Fibroblast of skin of back (primary cell): ENCODE measurements at regions not wholly inside any gene's neighbourhood (a gene's known extent, or its start where the extent isn't known, plus 50 kb on each side); places are given as distances from the start of the nearest gene placed in this dataset.

Source experiments
- DNase-seq: peaks from one replicate; pipeline ENCODE4 v3.0.0-alpha.2; 2013

DNA sequence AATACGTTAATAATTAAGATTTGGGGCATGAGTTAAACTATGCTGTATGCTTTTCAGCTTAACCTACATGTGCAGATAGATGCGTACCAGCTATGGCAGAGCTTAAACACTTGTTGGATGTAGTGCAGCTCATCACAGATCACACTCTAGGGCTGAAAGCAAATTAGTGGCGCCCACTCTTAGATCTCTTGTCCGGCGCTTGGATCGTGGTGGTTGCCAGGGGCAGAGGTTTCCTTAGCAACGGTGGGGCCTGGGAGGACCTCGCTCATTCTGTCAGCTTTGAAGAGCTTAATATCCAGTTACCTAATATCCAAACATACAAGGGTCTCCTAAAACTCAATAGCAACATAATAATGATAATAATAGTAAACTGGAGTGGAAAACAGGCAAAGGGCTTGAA lies 548.2 kb upstream of the PFKP start:
- no peak for DNase-seq

DNA sequence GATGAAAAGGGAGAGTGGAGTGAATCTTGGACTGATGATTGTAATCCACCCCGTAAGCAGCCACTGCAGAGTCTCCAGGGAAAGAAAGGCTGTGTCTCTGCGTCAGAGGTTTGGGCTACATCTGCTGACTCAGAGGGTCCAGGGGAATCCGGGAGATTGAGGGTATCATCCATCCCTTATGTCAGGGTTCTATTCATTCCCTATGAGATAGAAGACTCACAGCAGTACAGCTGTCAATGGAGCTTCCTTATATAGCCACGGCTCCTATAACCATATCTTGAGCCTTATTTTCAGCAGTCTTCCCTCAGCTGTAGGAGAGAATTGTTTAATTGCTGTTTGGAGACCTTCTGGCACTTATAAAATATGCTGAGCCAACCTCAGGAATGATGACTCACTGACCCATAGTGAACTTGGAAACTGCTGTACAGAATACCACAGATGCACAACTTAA lies 558.2 kb upstream of the PFKP start:
- peak; percentile 88 for DNase-seq

DNA sequence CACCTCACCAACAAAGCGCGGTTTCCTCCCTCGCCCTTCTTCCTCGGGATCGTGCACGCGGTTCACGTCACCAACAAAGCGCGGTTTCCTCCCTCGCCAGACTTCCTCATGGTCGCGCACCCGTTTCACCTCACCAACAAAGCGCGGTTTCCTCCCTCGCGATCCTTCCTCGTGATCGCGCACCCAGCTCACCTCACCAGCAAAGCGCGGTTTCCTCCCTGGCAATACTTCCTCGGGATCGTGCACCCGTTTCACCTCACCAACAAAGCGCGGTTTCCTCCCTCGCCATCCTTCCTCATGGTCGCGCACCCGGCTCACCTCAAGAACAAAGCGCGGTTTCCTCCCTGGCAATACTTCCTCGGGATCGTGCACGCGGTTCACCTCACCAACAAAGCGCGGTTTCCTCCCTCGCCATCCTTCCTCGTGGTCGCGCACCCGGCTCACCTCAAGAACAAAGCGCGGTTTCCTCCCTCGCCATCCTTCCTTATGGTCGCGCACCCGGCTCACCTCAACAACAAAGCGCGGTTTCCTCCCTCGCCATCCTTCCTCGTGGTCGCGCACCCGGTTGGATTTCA lies 565.9 kb upstream of the PFKP start:
- DNase-seq = peak; percentile 2

DNA sequence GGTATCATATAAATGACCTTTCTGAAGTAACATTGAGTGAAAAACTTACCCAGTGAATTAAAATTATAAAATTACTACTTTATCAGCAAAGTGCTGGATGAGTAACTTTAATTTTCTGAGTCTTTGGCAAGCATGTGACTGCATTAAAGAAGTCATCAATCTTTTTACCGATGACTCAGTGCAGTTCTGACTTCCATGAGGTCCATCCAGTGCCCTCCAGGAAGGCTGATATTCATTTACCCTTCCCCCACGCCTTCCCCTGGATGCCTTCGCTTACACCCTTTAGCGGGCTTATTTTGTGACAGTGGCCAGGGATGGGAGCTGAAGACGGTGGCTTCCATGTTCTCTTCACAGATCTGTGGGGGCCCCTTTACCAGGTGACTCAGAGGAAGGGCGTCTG lies 572.9 kb upstream of the PFKP start:
- DNase-seq = no peak

DNA sequence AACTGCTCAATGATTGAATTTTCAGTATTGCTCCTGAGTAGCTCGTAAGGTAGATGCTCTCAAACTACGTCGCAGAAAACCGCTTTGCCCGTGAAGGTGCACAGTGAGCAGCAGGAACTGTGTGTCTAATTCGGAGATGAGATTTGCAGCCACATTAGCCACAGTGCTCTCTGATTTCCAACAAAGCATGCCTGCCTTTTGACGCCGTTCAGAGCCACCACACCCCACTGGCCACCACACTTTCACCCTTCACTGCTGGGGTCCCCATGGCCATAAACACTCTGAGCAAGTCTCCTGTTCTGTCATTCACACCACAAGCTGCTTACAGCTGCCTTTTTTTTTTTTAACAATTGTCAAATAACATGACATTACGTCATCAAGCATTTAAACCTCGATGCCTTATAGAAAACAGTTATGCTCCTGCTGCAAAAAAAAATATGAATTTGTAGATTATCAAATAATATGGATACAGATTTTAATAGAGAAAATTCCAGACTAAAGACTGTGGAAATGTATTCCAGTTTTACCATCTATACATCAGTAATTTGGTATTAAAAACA lies 578.8 kb upstream of the PFKP start:
- no peak for DNase-seq

DNA sequence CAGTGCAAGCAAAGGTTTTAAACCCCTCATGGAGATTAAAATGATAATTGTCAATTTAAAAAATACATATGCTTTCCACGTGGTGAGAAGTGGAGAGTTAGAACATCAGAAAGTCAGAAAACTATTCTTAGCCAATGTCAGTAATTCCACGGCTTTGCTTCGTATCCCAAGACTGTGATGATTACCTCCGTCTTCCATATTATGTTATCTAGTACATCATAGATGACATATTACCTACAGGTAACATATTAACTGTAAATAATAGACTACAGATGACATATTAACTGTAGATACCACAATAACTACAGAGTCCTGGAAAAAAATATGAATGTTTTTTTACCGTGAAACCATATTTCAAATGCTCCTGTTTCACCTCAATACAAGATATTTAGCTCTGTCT lies 579.4 kb upstream of the PFKP start:
- no peak for DNase-seq

DNA sequence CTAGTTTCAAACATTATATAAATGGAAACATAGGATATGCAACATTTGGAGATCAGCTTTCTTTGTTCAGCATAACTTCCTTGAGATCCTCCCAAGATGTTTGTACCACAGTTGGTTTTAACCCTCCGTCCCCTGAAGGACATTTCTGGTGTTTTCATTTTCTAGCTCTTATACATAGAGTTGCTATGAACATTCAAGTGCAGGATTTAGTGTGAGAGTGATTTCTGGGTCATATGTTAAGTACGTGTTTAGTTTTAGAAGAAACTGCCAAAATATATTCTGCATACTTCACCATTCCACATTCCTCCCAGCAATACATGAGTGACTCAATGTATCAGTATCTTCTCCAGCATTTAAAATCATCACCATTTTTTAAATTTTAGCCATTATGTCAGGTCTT lies 588.7 kb upstream of the PFKP start:
- DNase-seq = no peak

DNA sequence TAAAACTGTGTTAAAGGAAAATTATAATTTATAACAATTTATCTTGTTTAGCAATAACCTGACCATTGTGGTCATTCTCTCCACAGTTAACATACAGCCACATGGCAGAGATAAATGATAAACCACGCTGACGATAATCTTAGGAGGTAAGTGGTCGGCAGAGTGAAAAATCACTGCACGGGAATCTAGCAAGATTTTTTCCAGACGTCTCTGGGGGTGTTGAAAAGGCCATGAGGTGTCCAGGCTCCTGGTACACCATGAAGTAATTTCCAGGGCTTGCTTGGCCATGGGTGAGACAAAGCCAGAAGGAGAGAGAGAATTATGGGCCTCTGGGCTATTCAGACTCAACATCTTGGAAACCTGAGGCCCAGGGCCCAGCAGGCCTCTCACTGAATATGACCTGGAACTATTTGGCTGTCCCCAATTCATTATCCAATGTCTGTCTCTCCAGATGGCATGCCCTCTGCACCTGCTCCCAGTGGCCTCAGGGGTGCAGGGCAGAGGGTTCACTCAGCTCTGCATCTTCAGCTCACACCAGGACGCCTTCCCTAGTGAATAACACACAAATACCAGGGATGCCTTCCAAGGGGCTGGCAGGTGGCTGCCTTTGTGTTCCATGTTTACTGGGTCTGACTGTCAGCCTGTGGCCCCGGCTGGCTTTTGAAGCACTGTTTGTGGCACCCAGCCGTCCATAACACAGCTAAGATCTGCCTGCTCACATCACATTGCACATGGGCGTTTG lies 590.4 kb upstream of the PFKP start:
- no peak for DNase-seq

DNA sequence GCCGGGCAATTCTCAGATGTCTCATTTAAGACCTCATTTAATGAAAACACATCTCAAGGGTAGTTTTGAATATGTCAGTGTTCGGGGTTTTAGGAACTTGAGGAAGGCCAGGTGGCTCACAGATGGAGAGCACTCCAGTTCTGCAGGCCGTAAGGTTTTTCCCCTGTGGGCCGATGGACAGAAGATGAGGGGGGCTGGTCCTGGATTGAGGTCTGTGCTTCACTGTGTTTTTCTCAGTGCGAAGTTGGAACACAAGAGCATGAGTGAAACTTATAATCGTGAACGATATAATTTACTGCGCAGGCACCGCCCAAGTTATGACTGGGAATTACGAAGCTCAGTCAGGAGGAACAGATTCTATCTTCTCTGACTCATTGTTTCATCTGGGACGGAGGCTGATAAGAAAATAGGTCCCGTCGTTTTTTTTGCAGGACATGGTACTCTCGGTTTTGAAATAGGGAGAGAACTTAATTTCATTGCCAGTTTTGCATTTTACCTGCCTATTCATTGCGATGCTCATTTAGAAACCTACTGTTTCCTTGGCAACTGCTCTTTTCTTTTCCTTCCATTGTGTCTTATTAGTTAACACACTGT lies 591.0 kb upstream of the PFKP start:
- DNase-seq = no peak

DNA sequence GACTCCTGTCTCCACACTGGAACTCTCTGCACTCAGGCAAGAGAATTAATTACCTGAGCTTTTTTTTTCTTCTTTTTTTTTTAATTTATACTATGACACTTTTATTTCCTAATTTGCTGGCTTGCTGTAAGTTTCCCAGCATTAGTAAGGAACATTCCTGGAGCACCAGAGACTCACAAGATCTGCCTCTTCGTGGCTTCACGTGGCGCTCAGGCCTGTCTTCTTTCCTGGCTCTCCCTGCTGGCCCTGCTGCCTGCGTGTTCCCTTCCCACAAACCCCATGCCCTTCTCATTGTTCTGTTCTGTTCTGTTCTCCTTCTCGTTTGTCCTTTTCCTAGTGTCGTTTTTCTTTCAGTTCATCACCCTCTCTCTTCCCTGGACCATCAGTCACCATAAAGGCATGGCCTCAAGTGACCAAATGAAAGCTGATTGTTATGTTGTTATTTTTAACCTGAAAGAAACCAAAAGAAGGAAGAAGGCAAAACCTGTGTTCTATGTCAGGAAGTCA lies 591.6 kb upstream of the PFKP start:
- no peak for DNase-seq

DNA sequence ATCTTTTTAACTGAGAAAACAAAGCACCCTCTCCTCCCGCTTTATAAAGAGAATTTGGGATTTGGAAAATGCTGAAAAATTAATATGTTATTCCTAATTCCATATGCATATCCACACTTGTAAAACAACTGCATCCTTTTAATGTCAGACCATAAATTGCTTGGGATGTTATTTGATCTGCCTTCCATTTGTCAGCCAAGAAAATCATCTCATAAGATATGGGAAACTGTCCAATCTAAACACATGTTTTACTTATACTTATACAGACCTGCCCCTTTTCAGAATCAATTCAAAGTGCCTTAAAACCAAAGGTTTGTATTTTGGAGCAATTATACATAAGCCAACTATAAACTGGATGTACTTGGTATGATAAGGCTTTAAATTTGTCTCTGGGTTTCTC lies 595.5 kb upstream of the PFKP start:
- DNase-seq = no peak

DNA sequence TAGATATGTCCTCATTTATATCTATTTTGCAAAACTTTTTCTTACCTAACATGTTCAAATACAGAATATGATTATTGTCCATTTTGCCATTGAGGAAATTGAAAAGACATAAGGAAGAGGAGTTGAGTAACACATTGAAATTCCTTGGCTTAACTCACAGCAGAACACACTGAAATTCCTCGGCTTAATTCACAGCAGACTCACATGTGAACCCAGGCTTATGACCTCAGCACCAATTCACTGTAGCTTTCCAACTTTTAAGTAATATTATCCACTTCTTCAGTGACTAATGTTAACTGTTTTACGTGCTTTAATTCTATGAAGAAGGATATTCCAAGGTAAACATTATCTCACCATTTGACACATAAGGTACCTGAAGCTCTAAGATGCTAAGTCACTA lies 597.5 kb upstream of the PFKP start:
- DNase-seq = no peak

DNA sequence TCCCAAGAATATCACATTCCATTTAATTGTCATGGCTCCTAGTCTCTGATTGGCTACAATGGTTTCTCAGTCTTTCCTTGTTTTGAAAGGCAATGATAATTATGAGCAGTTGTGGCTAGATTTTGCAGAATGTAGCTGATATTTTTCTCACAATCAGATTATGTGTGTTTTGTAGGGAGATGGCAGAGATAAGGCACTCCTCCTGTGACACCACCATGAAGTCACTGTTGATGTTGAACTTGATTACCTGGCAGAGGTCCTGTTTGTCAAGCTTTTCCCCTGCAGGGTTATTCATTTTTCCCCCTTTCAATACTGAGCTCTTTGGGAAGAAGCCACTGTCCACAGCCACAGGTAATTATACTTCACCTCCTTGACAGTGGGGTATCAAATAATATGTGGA lies 602.9 kb upstream of the PFKP start:
- DNase-seq = no peak

DNA sequence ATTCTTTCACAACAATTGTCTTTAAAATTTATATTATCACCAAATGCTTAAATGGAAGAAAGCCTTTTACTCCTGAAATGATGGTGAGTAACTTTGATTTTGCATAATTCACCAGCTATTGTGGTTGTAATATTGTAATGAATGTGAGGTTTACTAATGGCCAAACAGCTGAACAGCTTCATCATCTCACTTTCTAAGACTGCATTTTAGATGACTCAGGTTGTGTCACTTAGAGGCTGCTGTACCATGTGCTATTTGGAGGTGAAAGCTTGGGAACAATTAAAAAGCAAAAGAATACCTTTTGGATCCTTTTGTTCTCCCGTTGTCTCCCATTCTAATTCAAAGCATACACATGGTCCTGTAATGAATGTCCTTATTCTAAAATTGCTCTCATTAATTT lies 604.0 kb upstream of the PFKP start:
- DNase-seq = no peak

DNA sequence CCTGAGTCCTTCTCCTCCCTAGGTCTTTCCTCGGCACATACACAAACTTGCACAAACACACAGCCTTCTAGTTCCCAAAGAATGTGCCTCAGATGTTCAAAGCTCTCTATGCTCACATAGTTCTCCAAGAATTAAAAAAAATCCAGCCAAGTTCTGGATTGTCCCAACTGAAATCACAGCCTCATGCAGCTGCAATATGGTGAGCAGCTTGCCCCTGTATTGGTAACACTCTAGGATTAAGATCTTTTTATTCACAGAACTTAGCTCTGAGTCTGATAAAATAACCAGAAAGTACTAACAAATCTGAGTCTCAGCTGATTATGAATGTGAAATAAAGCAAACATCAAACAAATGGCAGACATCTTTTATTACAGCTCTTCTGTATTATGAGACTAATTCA lies 604.8 kb upstream of the PFKP start:
- no peak for DNase-seq

DNA sequence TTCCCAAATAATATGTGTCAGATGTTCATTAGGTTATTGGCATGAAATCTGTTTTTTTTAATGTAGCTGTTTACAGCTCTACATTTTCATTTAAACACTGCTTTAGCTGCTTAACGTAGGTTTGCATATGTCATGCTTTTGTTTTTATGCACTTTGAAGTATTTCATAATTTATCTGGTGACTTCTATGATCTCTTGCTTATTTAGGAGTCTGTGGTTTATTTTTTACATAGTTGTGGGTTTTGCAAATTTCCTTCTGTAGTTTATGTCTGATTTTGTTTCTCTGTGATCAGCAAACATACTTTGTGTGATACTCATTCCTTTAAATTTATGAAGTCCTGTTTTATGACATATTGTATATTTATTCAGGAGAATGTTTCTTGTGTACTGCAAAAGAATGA lies 606.5 kb upstream of the PFKP start:
- DNase-seq = no peak

DNA sequence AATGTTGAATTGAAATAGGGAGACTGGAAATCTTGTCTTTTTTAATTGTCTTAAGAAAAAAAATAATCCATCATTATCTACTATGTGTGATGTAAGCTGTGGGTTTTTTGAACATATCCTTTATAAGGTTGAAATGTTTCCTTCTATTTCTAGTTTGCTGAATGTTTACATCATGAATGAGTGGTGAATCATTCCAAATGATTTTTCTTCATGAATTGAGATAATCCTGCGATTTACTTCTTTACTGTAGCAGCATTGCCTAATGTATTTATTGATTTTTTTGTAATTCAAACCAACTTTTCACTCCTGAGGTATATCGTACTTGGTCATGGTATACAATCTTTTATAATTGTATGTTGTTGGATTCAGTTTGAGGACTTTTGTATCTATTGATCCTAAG lies 607.6 kb upstream of the PFKP start:
- no peak for DNase-seq

DNA sequence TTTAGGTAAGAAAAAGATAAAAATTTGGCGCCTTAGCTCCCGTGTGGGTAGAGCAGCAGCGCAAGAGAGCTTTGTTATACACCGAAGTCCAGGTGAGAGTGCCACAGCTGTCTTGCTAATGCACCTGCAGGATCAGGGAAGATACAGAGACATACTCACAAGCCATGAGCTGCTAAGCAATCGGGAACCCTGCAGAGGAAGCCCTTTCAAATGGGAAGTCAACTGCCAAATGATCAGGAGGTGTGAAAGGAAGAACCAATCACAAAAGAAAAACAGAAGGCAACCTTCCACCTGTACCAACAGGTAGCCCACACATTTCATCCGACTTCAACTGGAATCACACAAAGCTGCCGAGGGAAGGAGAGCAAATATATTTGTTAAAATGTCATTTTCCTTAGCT lies 610.5 kb upstream of the PFKP start:
- DNase-seq = no peak

DNA sequence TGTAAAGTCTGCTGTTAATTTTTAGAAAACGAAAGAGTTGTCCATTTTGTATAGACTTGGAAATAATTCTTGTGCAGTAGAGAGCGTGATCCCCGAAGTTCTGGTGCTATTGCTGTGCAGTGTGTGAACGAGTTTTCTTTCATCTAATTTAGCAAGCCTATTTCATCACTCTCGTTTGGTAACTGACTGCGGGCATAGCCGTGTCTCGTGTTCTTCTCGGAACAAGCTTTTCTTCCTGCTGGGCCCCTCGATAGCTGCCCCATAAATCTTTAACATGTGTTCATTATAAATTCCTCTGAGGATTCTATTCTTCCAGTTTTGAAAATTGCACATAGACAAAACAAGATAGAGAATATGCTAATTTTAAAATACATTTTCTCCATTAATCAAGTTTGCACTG lies 622.0 kb upstream of the PFKP start:
- no peak for DNase-seq

DNA sequence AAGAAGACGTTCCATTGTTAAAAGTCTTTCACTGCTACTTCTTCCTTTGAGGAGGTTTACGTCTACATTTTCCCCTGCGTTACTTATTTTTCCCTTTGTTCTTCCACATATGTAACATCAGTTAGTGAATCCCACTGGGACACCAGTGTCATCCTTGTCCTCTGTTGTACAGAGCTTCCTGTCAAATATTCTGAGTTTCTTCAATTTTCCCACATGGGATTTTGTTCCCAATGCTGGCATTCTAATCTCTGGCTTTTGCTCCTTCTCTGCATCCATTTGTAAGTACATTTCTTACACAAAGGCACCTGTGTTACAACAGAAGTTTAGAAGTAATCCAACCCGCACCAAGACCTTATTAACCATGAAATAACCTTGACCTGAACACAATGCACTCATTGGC lies 627.4 kb upstream of the PFKP start:
- DNase-seq = no peak

DNA sequence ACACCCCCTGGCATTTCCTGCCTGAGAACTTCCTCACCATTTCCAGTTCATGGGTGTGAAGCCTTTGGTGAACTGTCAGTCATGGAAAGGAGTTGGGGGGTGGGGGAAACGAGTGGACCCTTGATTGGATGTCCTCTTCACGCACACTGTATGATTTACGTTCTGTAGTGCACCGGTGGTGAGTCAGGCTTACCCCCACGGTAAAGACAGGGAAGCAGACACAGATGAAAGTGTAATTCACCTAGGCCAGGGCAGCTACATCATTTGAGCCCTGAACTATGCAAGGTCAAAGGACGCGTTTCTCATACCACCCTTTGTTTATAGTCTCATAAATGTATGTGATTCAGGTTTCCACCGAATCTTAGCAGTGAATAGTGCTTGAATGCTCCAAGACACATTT lies 628.3 kb upstream of the PFKP start:
- no peak for DNase-seq

DNA sequence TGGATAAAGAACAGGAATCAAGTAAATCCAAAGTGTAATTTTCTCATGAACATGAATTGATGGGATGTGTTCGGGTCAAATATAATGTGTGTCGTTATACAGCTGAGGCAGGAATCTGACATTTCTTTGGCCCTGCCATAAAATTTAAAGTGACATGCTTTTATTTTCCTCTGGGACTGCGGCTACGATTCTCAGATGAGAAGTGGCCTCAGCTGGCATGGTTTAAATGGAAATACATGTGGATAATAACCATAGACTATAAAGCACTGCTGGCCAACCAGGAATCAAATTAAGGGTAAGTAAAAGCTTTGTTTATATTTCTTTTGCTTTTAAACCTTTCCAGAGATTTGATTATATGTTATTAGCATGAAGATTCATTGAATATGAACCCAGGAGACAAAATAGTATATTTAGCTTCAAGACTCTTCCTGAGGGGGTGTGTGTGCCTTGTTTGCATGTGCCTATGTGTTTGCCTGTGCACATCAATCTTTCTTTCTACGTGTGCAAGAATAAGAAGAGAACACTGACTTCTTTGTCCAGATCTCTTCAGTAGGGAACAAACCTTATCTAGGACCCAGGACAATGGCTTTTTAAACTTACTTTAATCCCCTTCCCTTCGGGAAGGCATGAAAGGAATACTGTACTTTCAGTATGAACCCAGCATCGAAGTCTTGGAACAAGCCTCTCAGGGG lies 629.0 kb upstream of the PFKP start:
- DNase-seq = no peak

DNA sequence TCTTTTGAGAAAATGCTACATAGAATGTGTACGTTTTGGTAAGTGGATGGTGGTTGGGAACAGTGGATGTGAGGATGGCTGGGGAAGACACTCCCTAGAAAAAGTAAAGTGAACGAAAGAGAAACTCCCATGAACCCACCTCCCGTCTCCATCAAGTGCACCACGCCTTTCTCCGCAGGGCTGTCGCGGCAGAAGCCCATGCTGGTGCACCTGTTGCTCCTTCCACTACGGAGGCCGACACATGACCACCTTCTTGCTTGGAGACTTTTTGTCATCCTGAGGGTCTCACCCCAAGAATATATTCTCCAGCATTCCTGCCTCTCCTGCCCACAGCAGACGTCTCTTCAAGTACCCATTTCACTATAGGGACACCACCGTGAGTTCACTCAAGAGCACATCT lies 630.4 kb upstream of the PFKP start:
- no peak for DNase-seq
